ENCODE measurements at regions not wholly inside any gene's neighbourhood (a gene's known extent, or its start where the extent isn't known, plus 50 kb on each side); places are given as distances from the start of the nearest gene placed in this dataset.
A peak's percentile ranks its signal among the peaks of the same experiment; 100 is the strongest.
"Not testable (repeated sequence)": the region's sequence is repeated elsewhere in the genome, so short reads cannot be mapped to it uniquely, and the experiment has no call there.

DNA sequence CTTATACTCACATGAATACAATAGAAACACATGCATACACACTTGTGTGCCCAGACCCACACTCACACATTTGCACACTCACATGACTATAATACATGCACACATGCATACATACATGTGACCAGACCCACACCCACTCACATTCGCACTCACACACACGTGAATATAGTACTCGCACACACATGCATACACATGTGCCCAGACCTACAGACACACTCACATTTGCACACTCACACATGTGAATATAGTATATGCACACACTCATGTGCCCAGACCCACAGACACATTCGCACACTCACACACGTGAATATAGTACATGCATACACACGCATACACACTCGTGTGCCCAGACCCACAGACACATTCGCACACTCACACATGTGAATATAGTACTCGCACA lies 197.4 kb upstream of the ZNF469 start:
- not testable (repeated sequence) for H3K4me2 ChIP-seq (ENCODE audit: low read length, poor library complexity, severe bottlenecking); H3K27me3 ChIP-seq (ENCODE audit: control insufficient read depth in 1 of 2, insufficient read depth in 1 of 2, low read length in 2 of 2); H2BK120ac ChIP-seq (ENCODE audit: low read depth, low read length); H2AFZ ChIP-seq (ENCODE audit: low read depth, low read length); H2BK12ac ChIP-seq (ENCODE audit: low read length in 2 of 2); H2BK5ac ChIP-seq (ENCODE audit: low read depth, low read length, poor library complexity, severe bottlenecking); H4K91ac ChIP-seq (ENCODE audit: low read length); H2BK15ac ChIP-seq (ENCODE audit: low read depth, poor library complexity, severe bottlenecking); H3K9me3 ChIP-seq (ENCODE audit: control insufficient read depth, low read length); H3K36me3 ChIP-seq (ENCODE audit: control insufficient read depth in 1 of 2, insufficient read depth in 2 of 2, low read depth in 1 of 2, low read length in 2 of 2); DNase-seq; H3K27ac ChIP-seq (ENCODE audit: low read length, poor library complexity, severe bottlenecking); H3K23ac ChIP-seq (ENCODE audit: low read length in 2 of 2); H3K4ac ChIP-seq (ENCODE audit: low read depth in 1 of 2, low read length in 2 of 2); H4K8ac ChIP-seq (ENCODE audit: low read length); H3K79me1 ChIP-seq (replicated peaks; ENCODE audit: low read length, poor library complexity, severe bottlenecking)
- Histone ChIP-seq H3K4me1 (ENCODE audit: control insufficient read depth, insufficient read depth, low read depth, low read length) (peaks cover 16% of the 10 kb centered on the region), H3K14ac (ENCODE audit: low read length in 2 of 2) (peak overlapping the region in 1 of 2 experiments; percentile 18), H3K18ac (ENCODE audit: low read depth in 1 of 2, low read length in 2 of 2) (peak overlapping the region in 1 of 2 experiments; percentile 50), H3K9ac (ENCODE audit: low read length) (peak overlapping the region; percentile 74), H3K4me3 (ENCODE audit: insufficient read depth in 1 of 2, low read depth in 1 of 2, low read length in 2 of 2) (peak overlapping the region in 1 of 2 experiments; percentile 78), H2AK5ac (ENCODE audit: low read length, severe bottlenecking) (peak overlapping the region; percentile 18)
- 97% methylated on average over 8 of the region's 9 CpGs for WGBS

DNA sequence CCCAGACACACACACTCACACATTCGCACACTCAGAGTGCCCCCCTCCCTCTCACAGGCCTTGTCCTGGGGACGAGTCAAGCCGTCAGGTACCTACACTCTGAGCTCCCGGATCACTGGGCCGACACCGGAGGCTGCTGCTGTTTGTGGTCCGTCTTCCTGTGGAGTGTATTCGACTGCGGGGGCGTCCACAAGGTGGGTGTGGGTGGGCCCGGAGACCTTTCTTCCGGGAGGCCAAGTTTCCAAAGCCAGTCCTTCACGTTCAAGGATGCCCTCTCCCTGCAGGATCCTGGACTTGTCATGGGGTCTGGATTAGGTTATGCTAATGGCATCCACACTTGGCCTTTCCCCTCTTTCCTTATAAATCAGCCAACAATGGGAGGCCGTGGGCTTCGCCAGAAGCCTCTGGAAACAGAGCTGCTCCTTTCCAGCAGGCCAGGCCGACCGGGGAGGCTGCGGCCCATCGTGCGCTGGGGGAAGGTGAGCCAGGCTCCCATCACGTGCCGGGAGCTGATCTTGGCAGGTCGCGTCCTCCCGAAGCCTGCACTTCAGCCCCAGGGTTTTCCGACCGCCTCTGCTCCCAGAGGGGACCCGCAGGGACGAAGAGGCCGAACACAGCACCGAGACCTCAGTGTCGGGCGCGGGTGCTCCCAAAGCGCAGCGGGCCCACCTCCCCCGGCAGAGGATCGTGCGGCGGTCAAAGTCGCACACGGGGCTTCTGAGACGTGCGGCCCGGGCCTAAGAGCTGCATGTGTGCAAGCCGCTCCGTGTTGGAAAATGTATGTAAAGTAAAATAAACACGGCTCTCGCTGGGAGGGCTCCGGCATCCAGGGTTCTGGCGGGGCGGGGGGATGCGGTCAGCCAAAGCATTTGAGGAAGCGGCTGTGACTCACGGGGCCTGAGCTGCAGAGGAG lies 196.5 kb upstream of the ZNF469 start:
- Histone ChIP-seq H3K27ac (ENCODE audit: low read length, poor library complexity, severe bottlenecking) (peak overlapping the region; percentile 91), H3K14ac (ENCODE audit: low read length in 2 of 2) (peak overlapping the region in 1 of 2 experiments; percentile 18), H3K4me2 (ENCODE audit: low read length, poor library complexity, severe bottlenecking) (peak overlapping the region; percentile 39), H3K4me1 (ENCODE audit: control insufficient read depth, insufficient read depth, low read depth, low read length) (peaks cover 16% of the 10 kb centered on the region), H2BK5ac (ENCODE audit: low read depth, low read length, poor library complexity, severe bottlenecking) (peak overlapping the region; percentile 89), H4K8ac (ENCODE audit: low read length) (peak overlapping the region; percentile 55), H3K18ac (ENCODE audit: low read depth in 1 of 2, low read length in 2 of 2) (peak overlapping the region in 1 of 2 experiments; percentile 50), H3K4me3 (ENCODE audit: insufficient read depth in 1 of 2, low read depth in 1 of 2, low read length in 2 of 2) (peak overlapping the region; percentile 1 to 78), H3K9ac (ENCODE audit: low read length) (peak overlapping the region; percentile 74)
- not testable (repeated sequence) for H4K91ac ChIP-seq (ENCODE audit: low read length); H2BK15ac ChIP-seq (ENCODE audit: low read depth, poor library complexity, severe bottlenecking); H3K27me3 ChIP-seq (ENCODE audit: control insufficient read depth in 1 of 2, insufficient read depth in 1 of 2, low read length in 2 of 2); H3K23ac ChIP-seq (ENCODE audit: low read length in 2 of 2); H2AK5ac ChIP-seq (ENCODE audit: low read length, severe bottlenecking); H3K9me3 ChIP-seq (ENCODE audit: control insufficient read depth, low read length); H2AFZ ChIP-seq (ENCODE audit: low read depth, low read length); H3K36me3 ChIP-seq (ENCODE audit: control insufficient read depth in 1 of 2, insufficient read depth in 2 of 2, low read depth in 1 of 2, low read length in 2 of 2); H2BK120ac ChIP-seq (ENCODE audit: low read depth, low read length); H3K4ac ChIP-seq (ENCODE audit: low read depth in 1 of 2, low read length in 2 of 2); H3K79me1 ChIP-seq (replicated peaks; ENCODE audit: low read length, poor library complexity, severe bottlenecking); H2BK12ac ChIP-seq (ENCODE audit: low read length in 2 of 2)
- WGBS = 78% methylated on average over 40 of the region's 55 CpGs
- DNase-seq = peak; percentile 72

DNA sequence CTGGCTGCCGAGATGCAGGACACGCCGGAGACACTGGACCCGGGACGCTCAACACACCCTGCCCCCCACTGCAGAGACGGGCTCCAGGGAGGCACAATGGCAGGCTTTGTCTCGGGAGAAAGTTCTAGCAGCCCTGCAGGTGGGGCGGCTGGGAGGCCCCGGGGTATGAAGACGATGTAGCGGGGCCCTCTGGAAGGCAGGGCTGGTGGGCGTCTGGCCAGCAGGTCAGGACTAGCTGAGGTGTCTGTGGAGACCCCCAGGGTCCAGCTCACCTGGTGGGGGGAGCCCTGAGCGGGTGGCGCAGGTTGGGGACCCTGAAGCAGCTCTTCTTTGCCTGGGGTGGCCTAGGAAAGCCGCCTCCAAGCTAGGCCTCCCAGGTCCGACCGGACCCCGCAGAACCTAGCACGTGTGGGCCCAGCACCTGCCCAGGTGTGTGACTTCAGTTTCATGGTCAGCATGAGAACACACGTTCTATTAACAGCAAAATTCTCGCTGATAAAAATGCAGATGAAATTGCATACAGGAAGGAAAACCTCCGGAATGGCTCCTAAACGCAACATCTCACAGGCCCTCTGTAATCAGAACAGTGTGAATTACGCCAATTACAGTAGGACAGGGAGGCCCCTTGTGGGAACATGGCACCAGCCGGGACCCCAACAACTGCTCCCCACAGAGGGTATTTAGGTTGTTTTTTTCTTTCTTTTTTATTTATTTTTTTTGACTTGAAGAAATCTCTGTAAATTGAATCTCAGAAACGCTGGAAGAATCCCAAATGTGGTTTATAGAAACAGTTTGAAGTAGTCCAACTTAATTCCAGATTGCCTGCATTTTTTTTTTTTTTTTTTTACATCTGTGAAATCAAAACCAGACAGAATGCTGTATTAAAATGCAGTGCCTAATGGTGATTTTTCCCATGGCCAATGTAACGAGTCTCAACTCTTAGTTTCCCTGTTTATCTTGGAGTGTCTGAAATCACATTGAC lies 195.6 kb upstream of the ZNF469 start:
- H3K36me3 ChIP-seq (ENCODE audit: control insufficient read depth in 1 of 2, insufficient read depth in 2 of 2, low read depth in 1 of 2, low read length in 2 of 2); H3K27me3 ChIP-seq (ENCODE audit: control insufficient read depth in 1 of 2, insufficient read depth in 1 of 2, low read length in 2 of 2); H3K18ac ChIP-seq (ENCODE audit: low read depth in 1 of 2, low read length in 2 of 2); H3K79me1 ChIP-seq (replicated peaks; ENCODE audit: low read length, poor library complexity, severe bottlenecking); H3K14ac ChIP-seq (ENCODE audit: low read length in 2 of 2); H3K4ac ChIP-seq (ENCODE audit: low read depth in 1 of 2, low read length in 2 of 2); H4K8ac ChIP-seq (ENCODE audit: low read length); H2BK120ac ChIP-seq (ENCODE audit: low read depth, low read length); H3K9me3 ChIP-seq (ENCODE audit: control insufficient read depth, low read length); H2AFZ ChIP-seq (ENCODE audit: low read depth, low read length); H3K23ac ChIP-seq (ENCODE audit: low read length in 2 of 2); H4K91ac ChIP-seq (ENCODE audit: low read length); H2BK15ac ChIP-seq (ENCODE audit: low read depth, poor library complexity, severe bottlenecking); H2BK12ac ChIP-seq (ENCODE audit: low read length in 2 of 2); DNase-seq; H3K4me3 ChIP-seq (ENCODE audit: insufficient read depth in 1 of 2, low read depth in 1 of 2, low read length in 2 of 2): not testable (repeated sequence)
- Histone ChIP-seq H2AK5ac (ENCODE audit: low read length, severe bottlenecking) (peak overlapping the region; percentile 68), H3K4me1 (ENCODE audit: control insufficient read depth, insufficient read depth, low read depth, low read length) (peaks cover 16% of the 10 kb centered on the region), H3K4me2 (ENCODE audit: low read length, poor library complexity, severe bottlenecking) (peak overlapping the region; percentile 28), H3K9ac (ENCODE audit: low read length) (peak overlapping the region; percentile 58), H3K27ac (ENCODE audit: low read length, poor library complexity, severe bottlenecking) (peak overlapping the region; percentile 57), H2BK5ac (ENCODE audit: low read depth, low read length, poor library complexity, severe bottlenecking) (peak overlapping the region; percentile 9)
- 93% methylated on average over 12 of the region's 27 CpGs for WGBS
